ENCODE measurements at regions not wholly inside any gene's neighbourhood (a gene's known extent, or its start where the extent isn't known, plus 50 kb on each side); places are given as distances from the start of the nearest gene placed in this dataset.

- TF ChIP-seq RAD21 (IDR thresholded peaks at IDR 0.05; ENCODE audit: low read depth) (no peak), EP300 (IDR thresholded peaks at IDR 0.05; ENCODE audit: borderline replicate concordance) (no peak), EGR1 (IDR thresholded peaks at IDR 0.05) (no peak), TEAD4 (IDR thresholded peaks at IDR 0.05) (no peak), FOXM1 (IDR thresholded peaks at IDR 0.05; ENCODE audit: borderline replicate concordance, low read depth) (no peak), USF1 (IDR thresholded peaks at IDR 0.05) (no peak)
These were observed 99.7 kb upstream of the SLC7A11 start for GRCh38 chr4:138341739-138342415.

All from Ishikawa (cell line).